Smooth muscle cell (in vitro differentiated cells): ENCODE measurements at regions not wholly inside any gene's neighbourhood (a gene's known extent, or its start where the extent isn't known, plus 50 kb on each side); places are given as distances from the start of the nearest gene placed in this dataset.
A peak's percentile ranks its signal among the peaks of the same experiment; 100 is the strongest.

ENCODE experiments used
- DNase-seq: peaks from one replicate; lab custom pipeline; 2025; ENCODE audit not compliant: unreplicated experiment; lab: John Stamatoyannopoulos, UW
- H2AFZ ChIP-seq: fragments of 200-600 bp; sonication (generic); 2 replicates; pipeline ENCODE4 v1.6.0; 2016; ENCODE audit warnings: antibody characterized with exemption, low read depth, mild to moderate bottlenecking
- H3F3A ChIP-seq: fragments of 200-600 bp; sonication (generic); 2 replicates; pipeline ENCODE4 v1.6.0; 2017; ENCODE audit warnings: antibody characterized with exemption, low read depth
- H3K27ac ChIP-seq: fragments of 200-600 bp; sonication (generic); 2 replicates; pipeline ENCODE4 v1.5.1; 2016; ENCODE audit warnings: low read depth, mild to moderate bottlenecking
- H3K27me3 ChIP-seq: fragments of 200-600 bp; sonication (generic); 2 replicates; pipeline ENCODE4 v1.6.1; 2016; ENCODE audit warnings: low read depth, mild to moderate bottlenecking
- H3K36me3 ChIP-seq: fragments of 200-600 bp; sonication (generic); 2 replicates; pipeline ENCODE4 v1.5.1; 2016; ENCODE audit warnings: low read depth
- H3K4me1 ChIP-seq: fragments of 200-600 bp; sonication (generic); 2 replicates; pipeline ENCODE4 v1.5.1; 2016; ENCODE audit warnings: low read depth
- H3K4me2 ChIP-seq: fragments of 200-600 bp; sonication (generic); 2 replicates; pipeline ENCODE4 v1.6.0; 2016; ENCODE audit warnings: mild to moderate bottlenecking
- H3K4me3 ChIP-seq: fragments of 200-600 bp; sonication (generic); 2 replicates; pipeline ENCODE4 v1.5.1; 2016; ENCODE audit warnings: mild to moderate bottlenecking
- H3K79me2 ChIP-seq: fragments of 200-600 bp; sonication (generic); 2 replicates; pipeline ENCODE4 v1.6.0; 2016; ENCODE audit warnings: low read depth, mild to moderate bottlenecking
- H3K9ac ChIP-seq: fragments of 200-600 bp; sonication (generic); 2 replicates; pipeline ENCODE4 v1.6.0; 2016; ENCODE audit warnings: low read depth
- H3K9me3 ChIP-seq: fragments of 200-600 bp; sonication (generic); replicated peaks from 2 replicates; pipeline ENCODE4 v1.5.1; 2016; ENCODE audit warnings: low read depth
- H4K20me1 ChIP-seq: fragments of 200-600 bp; sonication (generic); 2 replicates; pipeline ENCODE4 v1.6.0; 2016; ENCODE audit warnings: low read depth
- WGBS: methylation state at CpG from one replicate; pipeline ENCODE4 v1.1.7; 2016; ENCODE audit warnings: low lambda C conversion rate; 5-methylcytosine and 5-hydroxymethylcytosine counted together
- TF ChIP-seq, protein P1 (sequence below): fragments of 200-600 bp; sonication (generic); IDR thresholded peaks from 2 replicates; pipeline ENCODE4 v1.5.1; 2017; ENCODE audit warnings: borderline replicate concordance, mild to moderate bottlenecking, antibody characterized with exemption; ENCODE audit not compliant: insufficient read depth, poor library complexity, severe bottlenecking

DNA sequence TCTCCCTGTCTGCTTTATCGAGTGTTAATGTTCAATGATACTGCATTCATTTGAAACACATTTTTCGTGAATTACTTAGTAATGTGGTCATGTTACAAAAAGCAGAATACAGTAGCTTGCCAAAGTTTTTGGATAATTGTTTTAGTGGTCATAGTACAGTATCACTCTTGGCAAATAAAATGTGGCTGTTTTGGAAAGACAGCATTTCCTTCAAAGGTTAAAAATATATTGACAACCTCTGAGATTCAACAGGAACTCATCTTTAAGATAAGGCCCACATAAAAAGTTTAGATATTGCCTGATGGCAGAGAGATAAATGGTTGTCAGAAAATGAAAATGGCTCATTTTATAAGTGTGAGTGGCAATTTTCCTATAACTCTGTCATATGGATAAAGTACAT is 297.7 kb upstream of the MAN1A1 start:
- H3K79me2 ChIP-seq = no peaks in the 10 kb centered on the region
- H3K4me1 ChIP-seq = no peaks in the 10 kb centered on the region
- H3K36me3 ChIP-seq = no peaks in the 10 kb centered on the region
- H3K27ac ChIP-seq = no peak overlapping the region
- no peaks in the 10 kb centered on the region for H3F3A ChIP-seq
- no peak overlapping the region for H3K4me3 ChIP-seq
- no peak overlapping the region for H3K9ac ChIP-seq
- DNase-seq = no peak
- H3K4me2 ChIP-seq = peak overlapping the region; percentile 4
- no peaks in the 10 kb centered on the region for H3K27me3 ChIP-seq
- peak overlapping the region; percentile 5 for H2AFZ ChIP-seq
- no peaks in the 10 kb centered on the region for H3K9me3 ChIP-seq
- TF ChIP-seq, protein P1, sequence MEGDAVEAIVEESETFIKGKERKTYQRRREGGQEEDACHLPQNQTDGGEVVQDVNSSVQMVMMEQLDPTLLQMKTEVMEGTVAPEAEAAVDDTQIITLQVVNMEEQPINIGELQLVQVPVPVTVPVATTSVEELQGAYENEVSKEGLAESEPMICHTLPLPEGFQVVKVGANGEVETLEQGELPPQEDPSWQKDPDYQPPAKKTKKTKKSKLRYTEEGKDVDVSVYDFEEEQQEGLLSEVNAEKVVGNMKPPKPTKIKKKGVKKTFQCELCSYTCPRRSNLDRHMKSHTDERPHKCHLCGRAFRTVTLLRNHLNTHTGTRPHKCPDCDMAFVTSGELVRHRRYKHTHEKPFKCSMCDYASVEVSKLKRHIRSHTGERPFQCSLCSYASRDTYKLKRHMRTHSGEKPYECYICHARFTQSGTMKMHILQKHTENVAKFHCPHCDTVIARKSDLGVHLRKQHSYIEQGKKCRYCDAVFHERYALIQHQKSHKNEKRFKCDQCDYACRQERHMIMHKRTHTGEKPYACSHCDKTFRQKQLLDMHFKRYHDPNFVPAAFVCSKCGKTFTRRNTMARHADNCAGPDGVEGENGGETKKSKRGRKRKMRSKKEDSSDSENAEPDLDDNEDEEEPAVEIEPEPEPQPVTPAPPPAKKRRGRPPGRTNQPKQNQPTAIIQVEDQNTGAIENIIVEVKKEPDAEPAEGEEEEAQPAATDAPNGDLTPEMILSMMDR = no peak
- WGBS = 63% methylated on average over 2 of the region's 2 CpGs
- H4K20me1 ChIP-seq = no peaks in the 10 kb centered on the region

DNA sequence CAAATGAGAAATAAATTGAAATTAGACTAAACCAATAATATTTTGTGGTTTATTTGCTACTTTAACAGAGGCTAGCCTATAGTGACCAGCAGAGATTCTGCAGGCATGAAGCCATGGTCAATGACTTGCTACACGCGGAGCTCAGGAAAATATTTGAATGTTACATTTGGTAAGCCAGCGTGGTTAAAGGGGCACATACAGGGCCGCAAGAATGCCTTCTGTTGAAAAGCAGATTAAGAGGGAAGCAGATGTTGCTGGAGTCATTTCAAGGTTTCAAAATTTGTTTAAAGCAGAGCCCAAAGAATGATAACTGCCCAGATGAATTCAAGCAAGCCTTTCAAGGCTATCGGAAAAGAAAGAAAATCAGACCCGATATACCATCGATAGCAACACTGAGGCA is 294.3 kb upstream of the MAN1A1 start:
- H3K79me2 ChIP-seq = no peaks in the 10 kb centered on the region
- 59% methylated on average over 7 of the region's 7 CpGs for WGBS
- no peak overlapping the region for H3K4me3 ChIP-seq
- H3K27ac ChIP-seq = no peak overlapping the region
- H3K36me3 ChIP-seq = no peaks in the 10 kb centered on the region
- H3K4me2 ChIP-seq = peak overlapping the region; percentile 42
- H3K9ac ChIP-seq = no peak overlapping the region
- no peaks in the 10 kb centered on the region for H3K9me3 ChIP-seq
- H4K20me1 ChIP-seq = no peaks in the 10 kb centered on the region
- no peaks in the 10 kb centered on the region for H3K4me1 ChIP-seq
- H3K27me3 ChIP-seq = no peaks in the 10 kb centered on the region
- no peaks in the 10 kb centered on the region for H3F3A ChIP-seq
- no peak for DNase-seq
- H2AFZ ChIP-seq = peak overlapping the region; percentile 23
- TF ChIP-seq, protein P1 = no peak

DNA sequence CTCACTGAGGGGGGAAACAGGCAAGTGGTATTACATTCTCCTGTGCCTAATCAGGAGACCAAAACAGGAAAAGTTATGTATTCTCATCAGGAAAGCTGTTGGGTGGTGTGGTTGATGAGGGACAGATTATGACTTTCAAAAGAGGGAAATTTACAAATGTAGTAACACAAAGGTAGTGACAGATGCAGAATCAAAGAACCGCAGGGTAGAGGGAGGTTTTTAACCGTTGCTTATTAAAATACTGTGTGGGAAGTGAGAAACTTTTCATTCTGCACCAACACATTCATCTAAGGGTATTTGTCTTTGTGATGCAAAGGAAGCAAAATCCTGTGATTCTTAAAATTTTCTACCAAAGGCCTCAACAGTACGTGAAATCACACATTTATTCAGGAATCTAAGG is 288.2 kb upstream of the MAN1A1 start:
- H3K9me3 ChIP-seq = no peaks in the 10 kb centered on the region
- DNase-seq = no peak
- 78% methylated on average over 3 of the region's 3 CpGs for WGBS

DNA sequence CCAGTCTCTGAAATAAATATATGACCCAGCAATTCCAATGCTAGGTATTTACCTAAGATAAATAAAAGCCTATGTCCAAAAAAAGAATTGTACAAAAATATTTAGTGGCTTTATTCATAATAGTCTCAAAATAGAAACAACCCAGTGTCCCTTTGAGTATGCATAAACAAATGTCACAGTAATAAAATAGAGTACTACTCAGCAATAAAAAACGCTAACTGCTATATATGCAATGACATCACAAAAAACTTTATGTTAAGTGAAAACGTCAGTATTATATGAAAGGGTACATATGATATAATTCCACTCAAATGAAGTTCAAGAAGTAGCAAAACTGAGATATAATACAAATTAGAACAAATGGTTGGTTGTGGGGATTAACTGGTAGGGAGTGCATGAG is 286.5 kb upstream of the MAN1A1 start:
- Histone ChIP-seq H3K9me3 (no peaks in the 10 kb centered on the region), H3K4me2 (no peak overlapping the region), H3K9ac (no peak overlapping the region), H3K79me2 (no peaks in the 10 kb centered on the region), H3F3A (no peaks in the 10 kb centered on the region), H3K36me3 (no peaks in the 10 kb centered on the region), H4K20me1 (no peaks in the 10 kb centered on the region), H3K4me1 (no peaks in the 10 kb centered on the region), H2AFZ (no peak overlapping the region), H3K27ac (no peak overlapping the region), H3K4me3 (no peak overlapping the region), H3K27me3 (no peaks in the 10 kb centered on the region)
- TF ChIP-seq, protein P1 = no peak
- no peak for DNase-seq
- 89% methylated on average over 2 of the region's 2 CpGs for WGBS

More for the DNA sequence above, 288.2 kb upstream of the MAN1A1 start:
- H3K9ac ChIP-seq = no peak overlapping the region
- H3K4me2 ChIP-seq = no peak overlapping the region
- TF ChIP-seq, protein P1 = no peak
- H3F3A ChIP-seq = no peaks in the 10 kb centered on the region
- no peaks in the 10 kb centered on the region for H3K4me1 ChIP-seq
- no peak overlapping the region for H2AFZ ChIP-seq
- H3K27ac ChIP-seq = no peak overlapping the region
- H3K27me3 ChIP-seq = no peaks in the 10 kb centered on the region
- no peaks in the 10 kb centered on the region for H3K36me3 ChIP-seq
- H4K20me1 ChIP-seq = no peaks in the 10 kb centered on the region
- H3K4me3 ChIP-seq = no peak overlapping the region
- H3K79me2 ChIP-seq = no peaks in the 10 kb centered on the region
